ENCODE measurements at regions not wholly inside any gene's neighbourhood (a gene's known extent, or its start where the extent isn't known, plus 50 kb on each side); places are given as distances from the start of the nearest gene placed in this dataset.

GRCh38 chr1:221302810-221303209, 423.6 kb downstream of the HLX start:
- TF ChIP-seq EZH2 (IDR thresholded peaks at IDR 0.05; ENCODE audit: insufficient read depth, poor library complexity, severe bottlenecking) (no peak), EZH2phosphoT487 (IDR thresholded peaks at IDR 0.05; ENCODE audit: insufficient read depth, low read depth) (no peak)
